ENCODE measurements at regions not wholly inside any gene's neighbourhood (a gene's known extent, or its start where the extent isn't known, plus 50 kb on each side); places are given as distances from the start of the nearest gene placed in this dataset.

- no peak for TF ChIP-seq ZNF274 (IDR thresholded peaks at IDR 0.05; ENCODE audit: low read depth, low read length)
- TF ChIP-seq YY1 (IDR thresholded peaks at IDR 0.05; ENCODE audit: insufficient read depth, insufficient read length): no peak
Measured at GRCh38 chr10:44773565-44773964, 137.6 kb upstream of the TMEM72 start.
